GM13977 (cell line): ENCODE measurements at regions not wholly inside any gene's neighbourhood (a gene's known extent, or its start where the extent isn't known, plus 50 kb on each side); places are given as distances from the start of the nearest gene placed in this dataset.

Experiments used
- DNase-seq: peaks from one replicate; pipeline ENCODE4 v3.0.0; 2012; ENCODE audit warnings: low spot score
- CTCF ChIP-seq: IDR thresholded peaks from 2 replicates; pipeline ENCODE4 v1.5.1; 2012; ENCODE audit warnings: mild to moderate bottlenecking, control low read depth; ENCODE audit not compliant: insufficient read depth; ENCODE audit errors: extremely low read depth, missing control alignments
- in situ Hi-C: fragments of 300-500 bp; cut with MboI; formaldehyde crosslinking; loops from one replicate; pipeline ENCODE4 v1.12.0; 2022; ENCODE audit warnings: low sequenced_read_pairs, low pct_unique_long_range_greater_than_20kb, mixed read lengths, inconsistent platforms; ENCODE audit not compliant: unreplicated experiment

GRCh38 chr2:20925265-20925889 lies 102.5 kb upstream of the LDAH start:
- in situ Hi-C loops: no loop called here
- TF ChIP-seq CTCF: no peak
- DNase-seq: no peak

GRCh38 chr2:20919297-20919800 lies 96.4 kb upstream of the LDAH start:
- TF ChIP-seq CTCF: no peak
- DNase-seq: no peak
- in situ Hi-C loops: no loop called here

GRCh38 chr2:20917719-20918572 lies 95.0 kb upstream of the LDAH start:
- in situ Hi-C loops: no loop called here
- no peak for DNase-seq
- TF ChIP-seq CTCF: no peak

- no peak for TF ChIP-seq CTCF
- in situ Hi-C loops: no loop called here
- no peak for DNase-seq
Observed at GRCh38 chr2:20917287-20917660, 94.4 kb upstream of the LDAH start.

- peak; percentile 18 for TF ChIP-seq CTCF
- DNase-seq: no peak
- in situ Hi-C loops: no loop called here
Observed at GRCh38 chr2:20916604-20917286, 93.8 kb upstream of the LDAH start.

GRCh38 chr2:20915271-20915670 lies 92.4 kb upstream of the LDAH start:
- in situ Hi-C loops: no loop called here
- TF ChIP-seq CTCF: no peak
- no peak for DNase-seq
